ENCODE measurements at regions not wholly inside any gene's neighbourhood (a gene's known extent, or its start where the extent isn't known, plus 50 kb on each side); places are given as distances from the start of the nearest gene placed in this dataset.
A peak's percentile ranks its signal among the peaks of the same experiment; 100 is the strongest.

DNA sequence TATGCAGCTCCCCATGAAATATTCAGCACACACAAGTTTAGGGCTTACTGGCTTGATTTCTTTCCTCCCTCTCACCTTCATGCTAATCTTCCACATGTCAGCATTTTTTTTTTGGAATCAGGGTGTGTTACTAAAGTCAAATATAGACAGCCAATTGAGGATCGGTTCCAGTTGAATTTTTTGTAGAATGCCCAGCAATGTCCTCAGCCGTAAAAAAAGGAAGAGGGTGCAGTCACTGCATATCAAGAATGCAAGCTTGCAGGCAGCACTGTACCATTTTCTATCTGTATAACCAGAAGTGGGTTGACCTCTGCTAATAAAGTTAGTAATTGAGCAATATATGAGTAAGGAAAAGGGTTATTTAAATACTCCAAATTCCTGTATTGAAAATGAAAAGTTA is 51.4 kb upstream of the CHMP2B start:
- no peak for DNase-seq

DNA sequence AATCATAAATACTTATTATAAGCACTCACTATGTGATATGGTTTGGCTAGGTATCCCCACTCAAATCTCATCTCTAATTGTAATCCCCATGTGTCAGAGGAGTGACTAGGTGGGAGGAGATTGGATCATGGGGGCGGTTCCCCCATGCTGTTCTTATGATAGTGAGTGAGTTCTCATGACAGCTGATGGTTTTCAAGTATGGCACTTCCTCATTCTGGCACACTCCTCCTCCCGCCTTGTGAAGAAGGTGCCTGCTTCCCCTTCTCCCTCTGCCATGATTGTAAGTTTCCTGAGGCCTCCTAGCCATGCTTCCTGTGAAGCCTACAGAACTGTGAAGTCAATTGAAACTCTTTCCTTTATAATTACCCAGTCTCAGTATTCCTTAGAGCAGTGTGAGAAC is 53.3 kb upstream of the CHMP2B start:
- no peak for DNase-seq

DNA sequence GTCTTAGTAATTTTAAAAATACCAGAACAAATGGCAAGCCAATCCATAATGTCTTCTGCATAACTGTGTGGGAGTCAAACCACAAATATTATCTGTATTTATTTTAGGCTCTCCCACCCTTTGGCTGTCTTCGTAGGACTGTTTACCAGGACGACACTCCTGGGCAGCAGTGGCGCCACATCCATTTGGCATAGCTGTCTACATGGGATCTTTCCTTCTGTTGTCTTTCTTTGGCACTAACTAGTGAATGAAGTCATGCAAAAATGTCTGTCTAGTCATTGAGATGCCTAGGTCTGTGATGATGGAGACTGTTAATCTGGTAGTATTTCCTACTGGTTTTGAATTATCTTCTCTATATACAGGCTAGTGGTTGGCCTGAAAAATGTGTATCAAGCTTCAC is 54.0 kb upstream of the CHMP2B start:
- DNase-seq, result peak; percentile 37

DNA sequence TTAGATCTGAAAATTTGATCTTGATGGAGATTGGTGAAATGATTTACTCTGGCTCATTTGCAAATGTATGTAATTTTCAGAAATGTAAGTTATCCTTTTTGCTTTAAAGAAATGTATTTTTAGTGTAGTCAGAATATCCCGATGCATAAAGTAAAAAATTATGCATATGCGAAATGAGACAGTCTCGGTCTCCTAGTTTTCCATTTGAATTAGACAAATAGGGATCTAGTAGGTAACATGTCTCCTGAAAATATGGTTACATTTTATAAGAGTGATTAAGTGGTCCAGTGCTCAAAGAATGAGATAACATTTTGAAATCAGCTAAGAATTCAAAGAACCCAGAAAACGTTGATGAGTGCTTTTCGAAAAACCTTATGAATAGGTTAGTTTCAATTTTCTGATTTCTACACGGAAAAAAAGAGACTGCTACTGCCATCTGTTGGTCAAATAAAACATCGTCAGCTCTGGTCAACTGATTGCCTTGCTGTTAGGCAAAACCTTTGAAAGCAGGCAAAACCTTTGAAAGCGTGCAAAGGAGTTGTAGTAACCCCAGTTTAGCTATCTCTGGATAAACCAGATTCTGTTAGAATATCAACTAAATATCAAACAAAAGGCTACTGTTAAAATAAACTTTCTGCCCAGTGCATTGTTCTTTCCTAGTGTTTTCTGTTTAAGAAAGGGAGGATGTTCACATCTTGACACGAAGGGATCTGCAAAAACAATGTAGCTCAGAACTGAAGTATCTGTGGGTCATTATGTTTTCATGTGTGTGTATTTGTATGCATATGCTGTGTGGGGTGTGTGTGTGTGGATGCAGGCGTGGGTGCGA is 59.3 kb upstream of the CHMP2B start:
- peak; percentile 62 for DNase-seq

DNA sequence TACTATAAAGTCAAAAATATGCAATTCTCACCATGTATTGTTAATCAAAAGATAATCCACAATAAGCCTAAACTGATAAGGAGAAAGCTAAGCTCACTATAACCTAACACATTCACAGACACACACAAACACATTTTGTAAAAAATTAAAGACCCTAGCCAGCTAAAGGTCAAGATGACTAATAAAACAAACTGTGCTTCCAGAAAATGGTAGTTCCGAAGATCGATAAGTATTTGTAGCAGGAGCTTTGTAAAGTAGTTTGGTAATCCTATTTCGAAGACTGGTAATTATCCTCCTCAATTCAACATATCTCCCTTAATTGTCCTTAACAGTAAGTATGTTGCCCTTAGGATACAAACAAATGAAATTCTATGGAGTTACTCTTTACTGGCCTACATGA is 62.9 kb upstream of the CHMP2B start:
- DNase-seq, result no peak

DNA sequence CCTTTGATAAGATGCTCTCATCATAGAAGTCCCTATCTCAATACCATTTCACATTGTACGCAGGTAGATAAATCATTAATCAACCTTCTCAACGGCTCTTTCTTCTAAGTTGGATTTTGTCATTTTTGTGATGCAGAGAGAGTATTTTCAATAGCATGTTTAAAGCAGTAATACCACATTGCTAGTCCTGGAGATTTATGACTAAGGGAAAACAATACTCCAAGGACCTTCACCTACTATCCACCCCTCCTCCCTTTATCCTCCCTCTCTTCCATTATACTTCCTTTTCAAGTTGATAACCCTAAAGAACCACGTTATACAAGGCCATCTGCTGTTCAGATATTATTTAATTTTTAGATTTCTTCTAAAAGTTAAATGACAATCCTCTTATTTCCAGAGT is 65.3 kb upstream of the CHMP2B start:
- no peak for DNase-seq

DNA sequence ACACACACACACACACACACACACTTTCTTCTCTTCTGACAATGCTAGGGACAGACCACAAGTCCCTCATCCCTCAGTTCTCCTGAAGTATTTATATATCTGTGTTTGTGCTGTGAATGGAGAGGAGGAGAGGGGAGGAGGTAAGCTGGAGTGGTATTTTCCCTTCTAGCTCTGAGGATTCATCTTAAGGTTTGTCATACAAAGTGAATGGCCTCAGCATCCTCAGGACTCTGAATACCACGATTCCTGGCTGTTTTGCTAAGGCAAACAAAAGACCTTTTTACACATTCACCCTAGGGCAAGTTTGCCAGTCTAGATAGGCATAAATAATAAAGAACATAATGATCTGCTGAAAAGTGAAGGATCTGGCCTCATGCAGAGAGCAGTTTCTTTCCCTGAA is 65.7 kb upstream of the CHMP2B start:
- no peak for DNase-seq

DNA sequence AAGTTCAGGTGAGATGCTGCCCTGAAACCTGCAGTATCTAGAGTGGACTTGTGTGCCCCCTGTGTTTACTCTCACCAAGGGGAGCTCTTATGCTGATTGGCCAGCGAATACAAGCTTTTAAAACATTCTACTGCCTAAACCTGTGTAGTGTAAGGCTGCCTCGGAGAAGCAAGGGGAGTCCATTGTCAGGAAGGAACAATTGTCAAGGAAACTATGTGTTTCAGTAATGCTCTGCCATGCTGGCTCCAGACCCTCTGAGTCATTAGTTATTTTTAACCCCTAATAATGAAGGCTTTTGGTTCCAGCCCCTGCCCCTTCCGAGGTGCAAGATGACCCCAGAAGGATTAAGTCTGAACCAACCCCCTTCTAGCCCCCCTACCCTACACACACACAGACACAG is 66.1 kb upstream of the CHMP2B start:
- DNase-seq, result no peak

DNA sequence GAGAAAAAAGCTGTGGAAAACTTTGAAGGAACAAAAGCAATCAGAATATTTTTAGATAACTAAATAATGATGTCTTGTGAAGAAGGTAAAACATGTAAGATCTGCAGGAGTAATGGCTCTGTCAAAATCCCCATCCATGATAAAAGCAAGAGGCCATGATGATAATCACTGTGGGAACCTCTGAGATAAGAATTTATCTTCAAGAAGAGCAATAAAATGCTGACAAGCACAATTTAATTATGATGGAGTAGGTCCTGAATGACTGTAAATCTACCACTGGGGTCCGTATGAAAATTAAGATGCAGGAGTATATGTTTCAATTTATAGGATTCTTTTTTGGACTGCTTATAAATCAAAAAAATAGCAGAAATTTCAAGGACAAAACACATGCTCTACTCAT is 68.3 kb upstream of the CHMP2B start:
- DNase-seq, result no peak

DNA sequence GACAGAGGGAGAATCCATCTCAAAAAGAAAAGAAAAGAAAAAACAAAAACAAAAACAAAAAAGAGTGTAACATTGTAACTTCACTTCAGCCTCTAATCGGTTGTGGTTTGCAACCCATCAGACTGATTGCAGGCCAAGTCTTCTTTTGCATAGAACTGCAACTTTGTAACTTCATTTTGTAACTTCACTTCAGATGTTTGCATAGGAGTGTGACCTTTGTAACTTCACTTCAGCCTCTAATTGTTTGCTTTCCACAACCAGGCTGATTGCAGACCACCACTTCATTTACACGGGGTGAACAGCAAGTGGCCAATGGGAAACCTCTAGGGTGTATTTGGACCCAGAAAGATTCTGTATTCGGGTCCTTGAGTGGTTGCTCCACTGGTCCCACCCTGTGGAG is 79.1 kb upstream of the CHMP2B start:
- DNase-seq, result no peak

DNA sequence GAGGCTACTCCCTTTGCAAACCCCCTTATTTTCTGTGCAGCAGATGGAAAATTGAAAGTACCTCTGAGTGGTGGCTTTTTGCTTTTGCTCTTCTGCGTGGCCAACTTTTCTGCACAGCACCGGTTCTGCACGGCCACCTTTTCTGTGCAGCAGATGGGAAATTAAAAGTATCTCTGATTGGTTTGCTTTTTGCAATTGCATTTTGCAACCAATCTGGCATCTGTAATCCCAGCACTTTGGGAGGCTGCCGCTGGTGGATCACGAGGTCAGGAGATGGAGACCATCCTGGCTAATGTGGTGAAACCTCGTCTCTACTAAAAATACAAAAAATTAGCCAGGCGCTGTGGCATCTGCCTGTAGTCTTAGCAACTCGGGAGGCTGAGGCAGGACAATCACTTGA is 79.5 kb upstream of the CHMP2B start:
- DNase-seq, result no peak

DNA sequence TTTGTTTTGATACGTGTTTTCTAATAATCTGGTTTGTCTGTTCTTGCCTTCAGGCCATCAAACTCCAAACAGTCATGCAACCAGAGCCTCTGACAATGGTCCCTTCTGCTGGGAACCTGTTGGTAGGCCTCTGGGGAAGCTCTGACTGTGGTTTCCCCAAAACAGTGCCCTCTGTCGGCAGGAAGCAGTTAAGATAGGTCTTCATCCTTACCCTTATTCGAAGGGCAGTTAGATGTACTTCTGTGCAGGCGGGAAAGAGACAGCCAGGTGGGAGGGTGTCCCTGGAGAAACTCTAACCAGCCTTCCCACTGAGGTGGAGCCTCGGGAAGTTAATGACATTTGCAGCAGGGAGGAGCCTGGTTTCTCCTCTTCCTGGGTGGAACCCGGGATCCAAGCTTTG is 81.6 kb upstream of the CHMP2B start:
- peak; percentile 13 for DNase-seq

DNA sequence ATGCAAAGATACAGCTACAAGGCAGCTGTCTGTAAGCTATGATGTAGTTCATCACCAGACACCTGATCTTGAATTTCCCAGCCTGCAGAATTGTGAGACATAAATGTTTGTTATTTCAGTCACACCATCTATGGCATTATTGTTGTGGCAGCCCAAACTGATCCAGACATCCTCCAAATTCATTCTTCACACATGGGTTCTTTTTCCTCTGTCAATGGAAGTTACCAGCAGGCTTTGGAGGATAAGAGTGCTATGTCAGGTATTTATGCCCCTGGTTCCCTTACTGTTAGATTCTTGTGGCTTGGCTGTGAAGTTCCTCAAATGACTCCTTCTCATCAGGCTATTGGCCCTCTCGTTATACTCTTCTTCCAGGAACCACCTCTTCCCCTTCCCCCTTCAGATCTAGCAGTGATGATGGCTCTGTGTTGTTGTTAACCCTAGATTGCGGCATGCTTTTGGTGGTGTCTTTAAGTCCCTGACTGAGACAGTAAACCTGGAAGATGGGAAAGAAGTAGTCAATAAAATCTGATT is 91.0 kb upstream of the CHMP2B start:
- no peak for DNase-seq

DNA sequence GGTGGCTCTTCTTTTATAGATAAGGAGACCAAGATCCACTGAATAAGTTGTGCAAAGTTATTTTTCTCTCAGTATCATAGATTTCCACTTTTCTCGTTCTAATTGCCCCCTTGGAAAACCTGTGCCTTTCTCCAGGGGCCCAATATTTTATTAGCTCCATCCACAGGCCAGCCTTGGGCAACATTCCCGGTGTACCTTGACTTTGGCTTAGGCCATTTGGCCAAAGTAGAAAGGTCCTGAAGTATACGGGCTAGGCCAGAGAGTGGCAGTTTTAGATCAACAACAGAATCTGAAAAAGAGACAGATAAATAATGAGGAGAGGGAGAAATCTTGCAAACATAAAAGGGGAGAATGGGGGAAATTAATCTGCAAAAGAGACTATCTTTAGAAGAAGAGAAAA is 91.7 kb upstream of the CHMP2B start:
- DNase-seq, result no peak

DNA sequence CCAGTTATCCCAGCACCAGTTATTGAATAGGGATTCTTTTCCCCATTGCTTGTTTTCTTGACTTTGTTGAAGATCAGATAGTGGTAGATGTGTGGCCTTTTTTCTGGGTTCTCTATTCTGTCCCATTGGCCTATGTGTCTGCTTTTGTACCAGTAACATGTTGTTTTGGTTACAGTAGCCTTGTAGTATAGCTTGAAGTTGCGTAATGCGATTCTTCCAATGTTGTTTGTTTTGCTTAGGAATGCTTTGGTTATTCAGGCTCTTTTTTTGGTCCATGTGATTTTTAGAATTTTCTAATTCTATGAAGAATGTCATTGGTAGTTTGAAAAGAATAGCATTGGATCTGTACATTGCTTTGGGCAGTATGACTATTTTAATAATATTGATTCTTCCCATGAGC is 94.3 kb upstream of the CHMP2B start:
- peak; percentile 6 for DNase-seq

DNA sequence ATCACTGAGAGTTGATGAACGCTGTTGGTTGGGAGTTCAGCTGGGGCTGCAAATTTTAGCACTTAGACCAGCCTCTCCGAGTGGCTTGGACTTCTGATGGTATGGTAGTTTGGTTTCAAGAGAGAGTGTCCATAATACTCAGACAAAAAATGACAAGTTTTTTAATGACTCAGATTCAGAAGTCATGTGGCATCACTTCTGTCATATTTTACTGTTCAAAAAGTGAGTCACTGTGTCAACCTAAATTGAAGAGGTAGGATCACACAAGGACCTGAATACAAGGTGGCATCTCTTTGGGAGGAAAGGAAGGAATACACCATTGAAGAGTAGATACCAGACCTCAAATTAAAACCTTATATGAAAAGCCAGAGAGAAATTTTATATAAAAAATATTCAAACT is 99.1 kb upstream of the CHMP2B start:
- DNase-seq, result no peak

DNA sequence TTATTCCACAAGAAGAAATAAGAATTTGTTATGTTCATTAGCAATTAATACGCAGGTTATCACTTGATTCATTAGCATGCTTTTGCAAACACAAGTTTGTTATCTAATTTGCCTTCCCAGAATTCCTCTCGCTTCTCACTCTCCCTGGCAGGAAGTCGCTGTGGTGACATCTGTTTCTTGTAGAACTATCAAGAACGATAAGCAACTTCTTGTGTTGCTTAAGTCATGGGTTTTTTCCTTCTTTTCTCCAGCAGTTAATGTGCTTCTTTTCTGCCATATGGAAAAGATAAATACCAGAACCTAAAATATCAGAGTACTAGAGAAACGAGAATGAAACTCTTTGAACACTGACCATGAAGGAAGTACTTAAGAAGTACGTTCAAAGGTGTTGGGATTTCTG is 99.8 kb upstream of the CHMP2B start:
- no peak for DNase-seq

DNA sequence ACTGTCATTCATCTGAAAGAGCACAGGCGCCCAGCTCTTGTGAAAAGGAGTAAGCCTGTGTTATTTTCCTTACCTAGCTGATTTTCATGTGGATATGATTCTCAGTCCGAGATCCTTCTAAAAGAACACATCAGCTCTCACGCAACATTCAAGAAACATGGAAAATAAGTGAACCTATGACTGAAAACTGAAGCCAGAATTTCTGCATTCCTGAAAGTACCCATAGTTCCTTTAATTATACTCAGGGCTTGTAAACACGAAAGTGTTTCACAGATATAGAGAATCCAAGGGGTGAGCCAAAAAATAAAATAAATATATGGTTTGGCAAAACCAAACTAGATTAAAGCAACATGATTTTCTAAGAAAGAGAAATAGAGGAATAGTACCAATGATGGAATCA is 100.8 kb upstream of the CHMP2B start:
- no peak for DNase-seq

DNA sequence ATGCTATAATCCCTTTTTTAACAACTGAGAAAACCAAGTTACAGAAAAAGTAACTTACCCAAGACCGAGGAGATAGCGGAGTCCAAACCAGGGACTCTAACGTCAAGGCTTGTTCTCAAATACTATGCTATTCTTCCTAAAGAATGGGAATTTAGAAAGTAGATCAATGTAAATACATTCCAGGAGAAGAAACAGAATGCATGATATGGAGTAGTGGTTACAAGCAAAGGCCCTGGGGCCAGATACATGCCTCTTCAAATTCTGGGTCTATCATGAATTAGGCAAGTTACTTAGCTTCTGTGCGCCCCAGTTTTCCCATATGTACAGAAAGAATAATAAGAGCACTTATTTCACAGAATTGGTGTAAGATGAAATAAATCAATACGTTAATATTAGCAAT is 102.0 kb upstream of the CHMP2B start:
- DNase-seq, result no peak

DNA sequence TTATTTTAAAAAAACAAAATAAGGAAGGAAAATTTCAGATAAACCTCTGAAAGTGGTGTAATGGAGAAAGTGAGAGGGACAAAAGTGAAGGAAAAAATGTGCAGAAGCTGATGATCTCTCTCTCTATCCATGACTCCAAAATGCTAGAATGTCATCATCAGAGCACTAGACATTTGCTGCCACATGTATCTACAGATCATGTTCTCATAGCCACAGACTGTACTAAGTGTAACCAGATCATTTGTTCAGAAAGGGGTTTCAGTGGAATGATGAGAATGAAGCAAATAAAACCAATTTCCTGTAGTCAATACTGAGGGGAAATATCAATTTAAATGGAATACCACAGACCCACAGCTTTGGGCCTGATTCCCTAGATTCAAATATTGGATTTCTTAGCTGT is 104.3 kb upstream of the CHMP2B start:
- DNase-seq, result no peak

DNA sequence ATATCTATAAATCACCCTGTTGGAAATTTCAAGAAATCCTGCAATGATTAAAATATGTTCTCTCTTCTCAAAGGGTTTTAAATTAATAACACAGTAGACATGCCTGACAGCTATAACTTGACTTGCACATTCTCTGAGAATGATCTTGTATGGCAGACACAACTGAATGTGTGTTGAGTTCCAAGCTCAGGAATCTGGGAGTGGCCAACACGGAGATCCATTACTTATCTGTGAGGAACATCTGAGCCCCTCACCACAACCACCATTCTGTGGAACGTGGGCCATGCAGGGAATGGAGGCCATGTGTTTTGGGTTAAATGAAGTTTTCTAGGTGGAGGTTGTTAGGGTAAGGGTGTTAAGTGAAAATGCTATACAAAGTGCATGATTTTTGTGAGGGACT is 105.3 kb upstream of the CHMP2B start:
- no peak for DNase-seq

DNA sequence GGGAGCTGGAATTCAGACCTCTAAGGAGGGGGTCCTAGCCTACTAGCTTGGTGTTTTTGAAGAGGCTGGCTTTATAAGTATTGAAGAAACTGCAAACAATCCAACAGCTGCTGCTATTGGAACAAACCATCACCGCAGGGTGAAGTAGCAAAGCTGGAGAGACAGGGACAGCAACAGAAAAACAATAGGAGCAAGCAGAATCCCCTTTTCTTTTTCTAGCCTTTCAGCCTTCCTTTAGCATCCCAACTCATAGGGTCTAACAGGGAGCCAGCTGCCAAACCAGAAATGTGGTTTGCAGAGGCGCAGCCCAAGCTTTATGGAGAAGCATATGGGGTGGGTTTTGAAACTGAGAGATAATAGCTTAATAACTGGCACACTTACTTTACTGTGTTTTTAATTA is 106.2 kb upstream of the CHMP2B start:
- DNase-seq, result no peak

DNA sequence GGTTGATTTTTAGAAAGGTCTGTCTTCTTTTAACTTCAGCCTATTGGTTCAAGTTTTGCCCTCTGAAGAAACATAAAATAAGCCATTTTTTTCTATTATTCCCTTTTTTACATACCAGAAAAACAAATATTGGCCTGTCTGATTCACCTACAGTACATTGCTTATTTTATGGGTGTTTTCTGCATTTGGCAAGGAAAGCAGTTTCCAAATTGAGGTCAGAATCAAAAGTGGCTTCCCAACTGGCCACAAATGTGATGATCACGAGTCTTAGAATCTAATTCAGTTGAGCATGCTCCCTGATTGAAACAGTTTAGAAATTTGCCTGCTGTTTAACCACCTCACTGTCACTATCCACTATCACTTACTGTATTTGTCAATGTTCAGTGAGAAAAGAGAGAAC is 106.9 kb upstream of the CHMP2B start:
- no peak for DNase-seq

DNA sequence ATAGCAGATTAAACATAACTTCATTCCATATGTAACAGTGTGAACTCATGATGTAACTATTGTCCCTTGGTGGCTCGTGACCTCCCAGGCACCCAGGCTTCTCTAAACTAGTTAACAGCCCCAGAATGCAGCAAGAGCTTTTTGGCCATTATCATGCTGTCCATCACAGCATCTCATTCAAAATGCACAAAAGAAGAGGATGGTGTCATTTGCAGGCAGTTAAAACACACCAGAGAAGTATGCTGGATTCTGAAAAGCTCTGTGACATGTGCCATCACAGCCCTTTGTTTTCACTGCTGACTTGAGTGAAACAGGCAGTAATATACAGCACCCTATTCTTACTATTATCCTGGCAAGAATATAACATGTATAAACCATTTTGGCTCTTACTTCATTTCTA is 117.6 kb upstream of the CHMP2B start:
- DNase-seq, result no peak
